NOMO-1 treated with DMSO at 0.1 percent for 48 hours (cell line): ENCODE measurements at regions not wholly inside any gene's neighbourhood (a gene's known extent, or its start where the extent isn't known, plus 50 kb on each side); places are given as distances from the start of the nearest gene placed in this dataset.
"Not testable (repeated sequence)": the region's sequence is repeated elsewhere in the genome, so short reads cannot be mapped to it uniquely, and the experiment has no call there.

ENCODE experiments used
- DNase-seq: peaks from one replicate; lab custom pipeline; 2025; ENCODE audit not compliant: unreplicated experiment; lab: John Stamatoyannopoulos, UW

- DNase-seq, result no peak
These were observed 751.0 kb downstream of the CD109 start for GRCh38 chr6:74447013-74447412.

GRCh38 chr6:74439123-74439811 lies 743.3 kb downstream of the CD109 start:
- DNase-seq, result no peak

- not testable (repeated sequence) for DNase-seq
These were observed 742.4 kb downstream of the CD109 start for GRCh38 chr6:74438395-74438794.

GRCh38 chr6:74434171-74434570 lies 738.2 kb downstream of the CD109 start:
- no peak for DNase-seq

- DNase-seq, result no peak
These were observed 736.0 kb downstream of the CD109 start for GRCh38 chr6:74431873-74432580.

GRCh38 chr6:74420221-74420620 lies 724.2 kb downstream of the CD109 start:
- no peak for DNase-seq

- no peak for DNase-seq
These were observed 719.1 kb downstream of the CD109 start for GRCh38 chr6:74415056-74415455.

GRCh38 chr6:74410630-74411029 lies 714.6 kb downstream of the CD109 start:
- no peak for DNase-seq

- DNase-seq, result no peak
These were observed 713.4 kb downstream of the CD109 start for GRCh38 chr6:74409447-74409846.

- DNase-seq, result no peak
These were observed 712.8 kb downstream of the CD109 start for GRCh38 chr6:74408844-74409243.

GRCh38 chr6:74404366-74404765 lies 708.4 kb downstream of the CD109 start:
- no peak for DNase-seq

GRCh38 chr6:74402781-74403180 lies 706.8 kb downstream of the CD109 start:
- DNase-seq, result no peak

- DNase-seq, result not testable (repeated sequence)
These were observed 682.4 kb downstream of the CD109 start for GRCh38 chr6:74378437-74378836.

- DNase-seq, result no peak
These were observed 673.6 kb downstream of the CD109 start for GRCh38 chr6:74369556-74369993.

- no peak for DNase-seq
These were observed 672.7 kb downstream of the CD109 start for GRCh38 chr6:74368746-74369145.

- no peak for DNase-seq
These were observed 670.6 kb downstream of the CD109 start for GRCh38 chr6:74366634-74367033.

- DNase-seq, result no peak
These were observed 666.4 kb downstream of the CD109 start for GRCh38 chr6:74362391-74362790.

- DNase-seq, result no peak
These were observed 661.3 kb downstream of the CD109 start for GRCh38 chr6:74357321-74357720.

- no peak for DNase-seq
These were observed 660.4 kb downstream of the CD109 start for GRCh38 chr6:74356391-74356790.

GRCh38 chr6:74346936-74347535 lies 651.0 kb downstream of the CD109 start:
- DNase-seq, result no peak

- no peak for DNase-seq
These were observed 647.8 kb downstream of the CD109 start for GRCh38 chr6:74343804-74344203.

GRCh38 chr6:74343321-74343720 lies 647.3 kb downstream of the CD109 start:
- DNase-seq, result not testable (repeated sequence)
